A549 (cell line): ENCODE measurements at regions not wholly inside any gene's neighbourhood (a gene's known extent, or its start where the extent isn't known, plus 50 kb on each side); places are given as distances from the start of the nearest gene placed in this dataset.

ENCODE experiments used
- ATAC-seq, 2 experiments: fragments of 200-7000 bp in 1 of 2; fragments of >200 bp in 1 of 2; cut with Nextera tagmentation in 1 of 2; cut with Tn5 transposase in 1 of 2; 3 replicates each; pipeline versions ENCODE4 v1.8.0 to v1.9.1; 2018 to 2020; ENCODE audit warnings: mild to moderate bottlenecking in 1 of 2, moderate library complexity in 1 of 2
- CTCF ChIA-PET: fragments of 300-600 bp; sonication (Branson Sonifier 250); formaldehyde crosslinking; extraction: SDS; loops from one replicate; lab custom pipeline; 2021; ENCODE audit warnings: antibody characterized with exemption, inconsistent platforms; lab: Yijun Ruan, JAX
- POLR2A ChIA-PET: fragments of 350-600 bp; formaldehyde crosslinking; extraction: SDS; loops from one replicate; lab custom pipeline; 2021; ENCODE audit warnings: antibody characterized with exemption, inconsistent platforms; lab: Yijun Ruan, JAX
- DNase-seq, 2 experiments: peaks; one replicate each; pipeline versions ENCODE4 v3.0.0 to v3.0.0-alpha.2; 2011 to 2016; ENCODE audit warnings: low read depth in 1 of 2, low spot score in 1 of 2
- FAIRE-seq: peaks from 2 replicates; lab custom pipeline; 2011; peaks lifted over from hg19 to GRCh38; lab: Jason Lieb, UNC
- H3K27ac ChIP-seq, 2 experiments: fragments of >200 bp; sonication (Bioruptor Twin); formaldehyde crosslinking; 3 replicates each; pipeline ENCODE4 v1.5.1; 2016 to 2017
- H3K4me1 ChIP-seq: fragments of >200 bp; sonication (Bioruptor Twin); formaldehyde crosslinking; 3 replicates; pipeline ENCODE4 v1.6.1; 2016
- H3K4me2 ChIP-seq: fragments of >200 bp; sonication (Bioruptor Twin); formaldehyde crosslinking; 3 replicates; pipeline ENCODE4 v1.6.1; 2016
- H3K4me3 ChIP-seq: fragments of >200 bp; sonication (Bioruptor Twin); formaldehyde crosslinking; 3 replicates; pipeline ENCODE4 v1.5.1; 2016
- H3K9me3 ChIP-seq: fragments of >200 bp; sonication (Bioruptor Twin); formaldehyde crosslinking; 3 replicates; pipeline ENCODE4 v1.6.1; 2016
- BCL3 ChIP-seq: fragments of >200 bp; sonication (Bioruptor Twin); formaldehyde crosslinking; IDR thresholded peaks from 3 replicates; pipeline ENCODE4 v1.6.1; 2016
- BHLHE40 ChIP-seq: IDR thresholded peaks from 2 replicates; pipeline ENCODE4 v1.6.1; 2012; ENCODE audit warnings: low read depth, low read length, inconsistent platforms
- CBX2 ChIP-seq: fragments of 200-600 bp; sonication (generic); IDR thresholded peaks from 2 replicates; pipeline ENCODE4 v1.6.1; 2016; ENCODE audit warnings: low read depth, mild to moderate bottlenecking, borderline replicate concordance
- CTCF ChIP-seq: fragments of >200 bp; sonication (Bioruptor Twin); formaldehyde crosslinking; IDR thresholded peaks from 3 replicates; pipeline ENCODE4 v1.5.1; 2016
- E2F6 ChIP-seq: IDR thresholded peaks from 2 replicates; pipeline ENCODE4 v1.6.1; 2012; ENCODE audit warnings: low read depth, borderline replicate concordance
- EHF ChIP-seq: fragments of 250-450 bp; sonication (Bioruptor Pico); IDR thresholded peaks from 2 replicates; pipeline ENCODE4 v1.5.0; 2020; ENCODE audit warnings: mild to moderate bottlenecking
- EHMT2 ChIP-seq: fragments of 200-600 bp; sonication (generic); IDR thresholded peaks from 2 replicates; pipeline ENCODE4 v1.6.1; 2016; ENCODE audit warnings: antibody characterized with exemption, low read depth, mild to moderate bottlenecking, moderate library complexity
- ELK1 ChIP-seq: fragments of 150-350 bp; IDR thresholded peaks from 2 replicates; pipeline ENCODE4 v1.6.1; 2014; ENCODE audit warnings: low read depth, mild to moderate bottlenecking, low read length
- ESRRA ChIP-seq: fragments of 150-350 bp; IDR thresholded peaks from 2 replicates; pipeline ENCODE4 v1.6.1; 2014; ENCODE audit warnings: mild to moderate bottlenecking, low read length, borderline replicate concordance
- GATA3 ChIP-seq: IDR thresholded peaks from 2 replicates; pipeline ENCODE4 v1.6.1; 2012; ENCODE audit warnings: borderline replicate concordance
- HDAC2 ChIP-seq: fragments of 200-600 bp; sonication (generic); IDR thresholded peaks from 2 replicates; pipeline ENCODE4 v1.6.1; 2016
- HMGXB4 ChIP-seq: fragments of 250-450 bp; sonication (Bioruptor Pico); IDR thresholded peaks from 2 replicates; pipeline ENCODE4 v1.5.0; 2021; ENCODE audit warnings: mild to moderate bottlenecking, moderate library complexity, borderline replicate concordance
- HOXB13 ChIP-seq: fragments of 250-450 bp; sonication (Bioruptor Pico); IDR thresholded peaks from 2 replicates; pipeline ENCODE4 v1.5.0; 2020; ENCODE audit warnings: low read depth, mild to moderate bottlenecking, moderate library complexity
- KDM1A ChIP-seq: fragments of 200-600 bp; sonication (generic); IDR thresholded peaks from 2 replicates; pipeline ENCODE4 v1.6.1; 2016; ENCODE audit warnings: low read depth, mild to moderate bottlenecking
- KDM5A ChIP-seq: fragments of 200-600 bp; sonication (generic); IDR thresholded peaks from 2 replicates; pipeline ENCODE4 v1.6.1; 2016; ENCODE audit warnings: antibody characterized with exemption, mild to moderate bottlenecking
- MAFK ChIP-seq: fragments of 450-650 bp; IDR thresholded peaks from 2 replicates; pipeline ENCODE4 v1.6.1; 2014; ENCODE audit not compliant: partially characterized antibody
- MAX ChIP-seq: IDR thresholded peaks from 2 replicates; pipeline ENCODE4 v1.6.1; 2012
- NPAS2 ChIP-seq: fragments of 250-450 bp; sonication (Bioruptor Pico); IDR thresholded peaks from 2 replicates; pipeline ENCODE4 v1.8.0; 2022; ENCODE audit warnings: mild to moderate bottlenecking, moderate library complexity, borderline replicate concordance
- NR3C1 ChIP-seq: fragments of >200 bp; sonication (Bioruptor Twin); formaldehyde crosslinking; IDR thresholded peaks from 3 replicates; pipeline ENCODE4 v1.6.1; 2017
- POLR2AphosphoS2 ChIP-seq: conservative IDR thresholded peaks from 2 replicates; pipeline ENCODE4 v1.6.1; 2012; ENCODE audit warnings: low read length, improper control_type of control experiment, inconsistent platforms
- RFX5 ChIP-seq: fragments of 450-650 bp; IDR thresholded peaks from 2 replicates; pipeline ENCODE4 v1.7.1; 2014; ENCODE audit warnings: antibody characterized with exemption, mild to moderate bottlenecking, moderate library complexity
- ZC3H11A ChIP-seq: fragments of 450-650 bp; IDR thresholded peaks from 2 replicates; pipeline ENCODE4 v1.6.1; 2014; ENCODE audit warnings: antibody characterized with exemption, mild to moderate bottlenecking
- ZNF302 ChIP-seq: fragments of 250-450 bp; sonication (Bioruptor Pico); IDR thresholded peaks from 2 replicates; pipeline ENCODE4 v1.9.0; 2021; ENCODE audit warnings: inconsistent platforms, mild to moderate bottlenecking, moderate library complexity
- ZSCAN20 ChIP-seq: fragments of 250-450 bp; sonication (Bioruptor Pico); IDR thresholded peaks from 2 replicates; pipeline ENCODE4 v1.8.0; 2022; ENCODE audit warnings: mild to moderate bottlenecking, moderate library complexity
- WGBS: methylation state at CpG from one replicate; pipeline ENCODE4 v1.1.6; 2017; ENCODE audit errors: missing lambda C conversion rate; 5-methylcytosine and 5-hydroxymethylcytosine counted together

GRCh38 chr4:72938516-72938915, 131.0 kb downstream of the COX18 start (continued):
- no peak for TF ChIP-seq CTCF
- TF ChIP-seq KDM1A: no peak
- TF ChIP-seq, all 56 proteins: peak for 0

- WGBS: 50% methylated on average over 1 of the region's 1 CpG
- Histone ChIP-seq H3K27ac (no peak overlapping the region), H3K4me1 (no peaks in the 10 kb centered on the region), H3K4me2 (no peak overlapping the region), H3K4me3 (no peak overlapping the region), H3K9me3 (no peaks in the 10 kb centered on the region)
- ATAC-seq (no peak), FAIRE-seq (no peak), DNase-seq (no peak)
- ChIA-PET CTCF (interaction anchor here (0.6 kb wide), 1 partner anchor 1601 kb away, joined by 4 read pairs; no protein-coding TSS in a partner anchor), POLR2A (no interaction called here)
- TF ChIP-seq KDM5A: no peak
- no peak for TF ChIP-seq ZSCAN20
- no peak for TF ChIP-seq CBX2
- TF ChIP-seq HMGXB4 (CRISPR knock-in tag): no peak
- no peak for TF ChIP-seq EHF
- TF ChIP-seq BCL3: no peak
- TF ChIP-seq MAFK: no peak
- TF ChIP-seq E2F6: no peak
- TF ChIP-seq HOXB13 (CRISPR knock-in tag): no peak
- TF ChIP-seq BHLHE40: no peak
- TF ChIP-seq HDAC2: no peak
- no peak for TF ChIP-seq EHMT2
- no peak for TF ChIP-seq GATA3
Measured at GRCh38 chr4:72935462-72935861, 134.1 kb downstream of the COX18 start.

- FAIRE-seq: no peak
- ATAC-seq: no peak
- Histone ChIP-seq H3K27ac (no peak overlapping the region), H3K4me1 (no peaks in the 10 kb centered on the region), H3K9me3 (no peaks in the 10 kb centered on the region), H3K4me3 (no peak overlapping the region), H3K4me2 (no peak overlapping the region)
- ChIA-PET POLR2A (no interaction called here), CTCF (no interaction called here)
- DNase-seq: no peak
- 40% methylated on average over 1 of the region's 1 CpG for WGBS
- no peak for TF ChIP-seq ESRRA
- TF ChIP-seq NPAS2: no peak
- peak; percentile 17 for TF ChIP-seq MAFK
Measured at GRCh38 chr4:72933029-72933428, 136.5 kb downstream of the COX18 start.

GRCh38 chr4:72931346-72931745, 138.2 kb downstream of the COX18 start:
- no peak for FAIRE-seq
- Histone ChIP-seq H3K4me1 (no peaks in the 10 kb centered on the region), H3K9me3 (no peaks in the 10 kb centered on the region), H3K4me3 (no peak overlapping the region), H3K4me2 (no peak overlapping the region), H3K27ac (no peak overlapping the region)
- CTCF ChIA-PET: no interaction called here
- WGBS: 45% methylated on average over 5 of the region's 5 CpGs
- ATAC-seq: no peak
- no peak for DNase-seq
- POLR2A ChIA-PET: no interaction called here
- TF ChIP-seq ZC3H11A (no peak), MAFK (no peak), RFX5 (no peak), NR3C1 (no peak), BHLHE40 (no peak), ELK1 (no peak), KDM5A (no peak), CTCF (no peak), GATA3 (no peak), ZNF302 (CRISPR knock-in tag) (no peak), POLR2AphosphoS2 (no peak), MAX (no peak)
